ENCODE measurements at regions not wholly inside any gene's neighbourhood (a gene's known extent, or its start where the extent isn't known, plus 50 kb on each side); places are given as distances from the start of the nearest gene placed in this dataset.

- TF ChIP-seq ZFP82 (CRISPR knock-in tag; IDR thresholded peaks at IDR 0.05; ENCODE audit: borderline replicate concordance) (no peak), GTF3A (CRISPR knock-in tag; conservative IDR thresholded peaks at IDR 0.05) (no peak), MAZ (IDR thresholded peaks at IDR 0.05; ENCODE audit: borderline replicate concordance, low read depth, low read length) (no peak), MAZ (CRISPR knock-in tag; IDR thresholded peaks at IDR 0.05; ENCODE audit: low read depth) (no peak), GABPB1 (CRISPR knock-in tag; IDR thresholded peaks at IDR 0.05) (no peak), YEATS4 (CRISPR knock-in tag; IDR thresholded peaks at IDR 0.05; ENCODE audit: borderline replicate concordance) (no peak), HDAC6 (IDR thresholded peaks at IDR 0.05; ENCODE audit: low read depth, low read length) (no peak)
These were observed 255.2 kb downstream of the BUD13 start (continued) for GRCh38 chr11:116517584-116517983.

DNA sequence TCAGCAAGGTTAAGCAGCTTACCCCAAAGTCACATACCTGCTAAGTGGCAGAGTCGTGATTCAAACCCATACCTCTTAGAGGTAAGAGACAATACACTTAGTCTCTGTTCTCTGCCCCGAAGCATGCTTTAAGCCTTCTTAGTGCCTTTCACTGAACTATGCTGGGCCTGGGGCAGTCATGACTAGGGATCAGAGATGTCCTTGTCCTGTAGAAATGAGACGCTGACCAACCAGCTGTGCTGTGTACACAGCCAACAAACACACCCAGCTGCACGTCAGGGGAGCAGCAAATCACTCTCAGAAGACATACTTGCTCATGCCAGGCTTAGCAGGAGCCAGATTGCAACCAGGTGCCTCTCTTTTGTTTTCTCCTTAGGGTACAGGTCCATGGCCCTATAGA, 255.7 kb downstream of the BUD13 start:
- WGBS (ENCODE audit: low lambda C conversion rate): 30% methylated on average over 4 of the region's 4 CpGs
- POLR2A ChIA-PET: no interaction called here

More for the DNA sequence above, 255.7 kb downstream of the BUD13 start:
- Histone ChIP-seq H3K79me2 (ENCODE audit: insufficient read depth, low read length) (no peaks in the 10 kb centered on the region), H3K36me3 (replicated peaks in 1 of 2; ENCODE audit: control insufficient read depth in 1 of 2, insufficient read depth in 2 of 2, low read length in 2 of 2) (no peaks in the 10 kb centered on the region), H4K20me1 (ENCODE audit: insufficient read depth, low read length) (no peaks in the 10 kb centered on the region), H3K4me1 (ENCODE audit: insufficient read depth, low read length) (no peaks in the 10 kb centered on the region), H3K9ac (ENCODE audit: insufficient read depth, low read depth, low read length) (no peak overlapping the region), H3K4me3 (replicated peaks in 1 of 3; ENCODE audit: insufficient read depth in 1 of 3, low read depth in 2 of 3, low read length in 3 of 3) (no peak overlapping the region), H2AFZ (ENCODE audit: low read length) (no peak overlapping the region), H3K4me2 (ENCODE audit: low read depth, low read length) (no peak overlapping the region), H3K9me3 (ENCODE audit: low read length) (no peaks in the 10 kb centered on the region), H3K27ac (ENCODE audit: extremely low read length, insufficient read depth, low read length) (no peak overlapping the region), H3K27me3 (ENCODE audit: control insufficient read depth in 1 of 2, insufficient read depth in 2 of 2, low read length in 2 of 2) (no peaks in the 10 kb centered on the region; a peak in 1 of 5 replicates)
- in situ Hi-C loops (cut with HindIII; ENCODE audit: extremely low pct_ligation_motif_present, low pct_unique_long_range_greater_than_20kb) (loop anchor here (5.0 kb wide), 1 partner anchor 175 kb away; no protein-coding TSS in a partner anchor), intact Hi-C loops (cut with micrococcal nuclease; ENCODE audit: unreplicated experiment) (no loop called here)
- DNase-seq (ENCODE audit: low spot score): no peak
- CTCF ChIA-PET (ENCODE audit: low intra/inter-chr PET ratio, low total read pairs): no interaction called here
- TF ChIP-seq HNF4G (IDR thresholded peaks at IDR 0.05; ENCODE audit: borderline replicate concordance, low read depth, low read length) (no peak), HNF4G (CRISPR knock-in tag; IDR thresholded peaks at IDR 0.05; ENCODE audit: borderline replicate concordance, low read depth) (no peak), FOXA1 (IDR thresholded peaks at IDR 0.05) (no peak), FOXA1 (CRISPR knock-in tag; IDR thresholded peaks at IDR 0.05) (peak; percentile 34; the same call in 1 of the 2 replicates)
- no peak for FAIRE-seq
- no peak for ATAC-seq
- BruUV-seq (replicated peaks): no TSS peak

Measured in HepG2 (cell line).